ENCODE measurements at regions not wholly inside any gene's neighbourhood (a gene's known extent, or its start where the extent isn't known, plus 50 kb on each side); places are given as distances from the start of the nearest gene placed in this dataset.

- Histone ChIP-seq H3K4me1 (ENCODE audit: control insufficient read depth, insufficient read depth, low read depth, low read length) (peaks cover 15% of the 10 kb centered on the region), H2AK5ac (ENCODE audit: low read length, severe bottlenecking) (peak overlapping the region; percentile 89), H3K9ac (ENCODE audit: low read length) (peak overlapping the region; percentile 43), H2AFZ (ENCODE audit: low read depth, low read length) (peak overlapping the region; percentile 5), H2BK12ac (ENCODE audit: low read length in 2 of 2) (peak overlapping the region in 1 of 2 experiments; percentile 32), H2BK5ac (ENCODE audit: low read depth, low read length, poor library complexity, severe bottlenecking) (no peak overlapping the region), H3K36me3 (ENCODE audit: control insufficient read depth in 1 of 2, insufficient read depth in 2 of 2, low read depth in 1 of 2, low read length in 2 of 2) (no peaks in the 10 kb centered on the region), H3K9me3 (ENCODE audit: control insufficient read depth, low read length) (no peaks in the 10 kb centered on the region), H3K4me2 (ENCODE audit: low read length, poor library complexity, severe bottlenecking) (no peak overlapping the region), H3K27ac (ENCODE audit: low read length, poor library complexity, severe bottlenecking) (peak overlapping the region; percentile 54), H2BK120ac (ENCODE audit: low read depth, low read length) (no peak overlapping the region), H3K18ac (ENCODE audit: low read depth in 1 of 2, low read length in 2 of 2) (peak overlapping the region in 1 of 2 experiments; percentile 49), H3K4me3 (ENCODE audit: insufficient read depth in 1 of 2, low read depth in 1 of 2, low read length in 2 of 2) (no peak overlapping the region), H3K23ac (ENCODE audit: low read length in 2 of 2) (no peak overlapping the region), H3K27me3 (ENCODE audit: control insufficient read depth in 1 of 2, insufficient read depth in 1 of 2, low read length in 2 of 2) (no peaks in the 10 kb centered on the region), H3K79me1 (replicated peaks; ENCODE audit: low read length, poor library complexity, severe bottlenecking) (no peaks in the 10 kb centered on the region), H4K8ac (ENCODE audit: low read length) (no peak overlapping the region), H2BK15ac (ENCODE audit: low read depth, poor library complexity, severe bottlenecking) (peak overlapping the region; percentile 44), H3K14ac (ENCODE audit: low read length in 2 of 2) (peak overlapping the region in 1 of 2 experiments; percentile 61), H3K4ac (ENCODE audit: low read depth in 1 of 2, low read length in 2 of 2) (peak overlapping the region in 1 of 2 experiments; percentile 25), H4K91ac (ENCODE audit: low read length) (peak overlapping the region; percentile 20)
- no peak for DNase-seq
- 63% methylated on average over 6 of the region's 6 CpGs for WGBS
These were observed 476.4 kb downstream of the FOXO1 start for GRCh38 chr13:40189898-40190630.

- Histone ChIP-seq H3K9ac (ENCODE audit: low read length) (peak overlapping the region; percentile 43), H3K4ac (ENCODE audit: low read depth in 1 of 2, low read length in 2 of 2) (no peak overlapping the region), H2BK12ac (ENCODE audit: low read length in 2 of 2) (no peak overlapping the region), H3K9me3 (ENCODE audit: control insufficient read depth, low read length) (no peaks in the 10 kb centered on the region), H3K4me2 (ENCODE audit: low read length, poor library complexity, severe bottlenecking) (no peak overlapping the region), H2AK5ac (ENCODE audit: low read length, severe bottlenecking) (no peak overlapping the region), H3K36me3 (ENCODE audit: control insufficient read depth in 1 of 2, insufficient read depth in 2 of 2, low read depth in 1 of 2, low read length in 2 of 2) (no peaks in the 10 kb centered on the region), H4K91ac (ENCODE audit: low read length) (no peak overlapping the region), H2BK120ac (ENCODE audit: low read depth, low read length) (no peak overlapping the region), H3K18ac (ENCODE audit: low read depth in 1 of 2, low read length in 2 of 2) (no peak overlapping the region), H2BK5ac (ENCODE audit: low read depth, low read length, poor library complexity, severe bottlenecking) (no peak overlapping the region), H4K8ac (ENCODE audit: low read length) (no peak overlapping the region), H3K4me3 (ENCODE audit: insufficient read depth in 1 of 2, low read depth in 1 of 2, low read length in 2 of 2) (no peak overlapping the region), H3K27ac (ENCODE audit: low read length, poor library complexity, severe bottlenecking) (peak overlapping the region; percentile 54), H2AFZ (ENCODE audit: low read depth, low read length) (no peak overlapping the region), H2BK15ac (ENCODE audit: low read depth, poor library complexity, severe bottlenecking) (no peak overlapping the region), H3K79me1 (replicated peaks; ENCODE audit: low read length, poor library complexity, severe bottlenecking) (no peaks in the 10 kb centered on the region), H3K27me3 (ENCODE audit: control insufficient read depth in 1 of 2, insufficient read depth in 1 of 2, low read length in 2 of 2) (no peaks in the 10 kb centered on the region), H3K4me1 (ENCODE audit: control insufficient read depth, insufficient read depth, low read depth, low read length) (peaks cover 15% of the 10 kb centered on the region), H3K14ac (ENCODE audit: low read length in 2 of 2) (no peak overlapping the region), H3K23ac (ENCODE audit: low read length in 2 of 2) (no peak overlapping the region)
- WGBS: 19% methylated on average over 3 of the region's 5 CpGs
- peak; percentile 83 for DNase-seq
These were observed 475.8 kb downstream of the FOXO1 start for GRCh38 chr13:40190641-40191100.

GRCh38 chr13:40191186-40191980 is 475.1 kb downstream of the FOXO1 start:
- H3K36me3 ChIP-seq (ENCODE audit: control insufficient read depth in 1 of 2, insufficient read depth in 2 of 2, low read depth in 1 of 2, low read length in 2 of 2): no peaks in the 10 kb centered on the region
- no peak overlapping the region for H3K23ac ChIP-seq (ENCODE audit: low read length in 2 of 2)
- H3K27ac ChIP-seq (ENCODE audit: low read length, poor library complexity, severe bottlenecking): peak overlapping the region; percentile 54
- H2AFZ ChIP-seq (ENCODE audit: low read depth, low read length): no peak overlapping the region
- peak; percentile 29 for DNase-seq
- no peaks in the 10 kb centered on the region for H3K9me3 ChIP-seq (ENCODE audit: control insufficient read depth, low read length)
- 83% methylated on average over 7 of the region's 7 CpGs for WGBS
- H3K4ac ChIP-seq (ENCODE audit: low read depth in 1 of 2, low read length in 2 of 2): no peak overlapping the region
- H3K18ac ChIP-seq (ENCODE audit: low read depth in 1 of 2, low read length in 2 of 2): no peak overlapping the region
- H3K27me3 ChIP-seq (ENCODE audit: control insufficient read depth in 1 of 2, insufficient read depth in 1 of 2, low read length in 2 of 2): no peaks in the 10 kb centered on the region
- no peak overlapping the region for H3K14ac ChIP-seq (ENCODE audit: low read length in 2 of 2)
- H4K91ac ChIP-seq (ENCODE audit: low read length): no peak overlapping the region
- H3K79me1 ChIP-seq (replicated peaks; ENCODE audit: low read length, poor library complexity, severe bottlenecking): no peaks in the 10 kb centered on the region
- H3K4me3 ChIP-seq (ENCODE audit: insufficient read depth in 1 of 2, low read depth in 1 of 2, low read length in 2 of 2): no peak overlapping the region
- peaks cover 15% of the 10 kb centered on the region for H3K4me1 ChIP-seq (ENCODE audit: control insufficient read depth, insufficient read depth, low read depth, low read length)
- no peak overlapping the region for H3K4me2 ChIP-seq (ENCODE audit: low read length, poor library complexity, severe bottlenecking)
- no peak overlapping the region for H2AK5ac ChIP-seq (ENCODE audit: low read length, severe bottlenecking)
- H2BK120ac ChIP-seq (ENCODE audit: low read depth, low read length): no peak overlapping the region
- no peak overlapping the region for H4K8ac ChIP-seq (ENCODE audit: low read length)
- no peak overlapping the region for H2BK5ac ChIP-seq (ENCODE audit: low read depth, low read length, poor library complexity, severe bottlenecking)
- no peak overlapping the region for H2BK12ac ChIP-seq (ENCODE audit: low read length in 2 of 2)
- peak overlapping the region; percentile 26 for H3K9ac ChIP-seq (ENCODE audit: low read length)
- H2BK15ac ChIP-seq (ENCODE audit: low read depth, poor library complexity, severe bottlenecking): no peak overlapping the region

- WGBS: 92% methylated on average over 5 of the region's 5 CpGs
- Histone ChIP-seq H2AFZ (ENCODE audit: low read depth, low read length) (no peak overlapping the region), H3K79me1 (replicated peaks; ENCODE audit: low read length, poor library complexity, severe bottlenecking) (no peaks in the 10 kb centered on the region), H3K23ac (ENCODE audit: low read length in 2 of 2) (no peak overlapping the region), H3K4me3 (ENCODE audit: insufficient read depth in 1 of 2, low read depth in 1 of 2, low read length in 2 of 2) (no peak overlapping the region), H3K27me3 (ENCODE audit: control insufficient read depth in 1 of 2, insufficient read depth in 1 of 2, low read length in 2 of 2) (no peaks in the 10 kb centered on the region), H3K18ac (ENCODE audit: low read depth in 1 of 2, low read length in 2 of 2) (no peak overlapping the region), H3K14ac (ENCODE audit: low read length in 2 of 2) (no peak overlapping the region), H3K4me2 (ENCODE audit: low read length, poor library complexity, severe bottlenecking) (no peak overlapping the region), H3K4ac (ENCODE audit: low read depth in 1 of 2, low read length in 2 of 2) (no peak overlapping the region), H3K9me3 (ENCODE audit: control insufficient read depth, low read length) (no peaks in the 10 kb centered on the region), H2BK15ac (ENCODE audit: low read depth, poor library complexity, severe bottlenecking) (no peak overlapping the region), H2BK5ac (ENCODE audit: low read depth, low read length, poor library complexity, severe bottlenecking) (no peak overlapping the region), H2BK120ac (ENCODE audit: low read depth, low read length) (no peak overlapping the region), H3K36me3 (ENCODE audit: control insufficient read depth in 1 of 2, insufficient read depth in 2 of 2, low read depth in 1 of 2, low read length in 2 of 2) (no peaks in the 10 kb centered on the region), H4K91ac (ENCODE audit: low read length) (no peak overlapping the region), H4K8ac (ENCODE audit: low read length) (no peak overlapping the region), H3K27ac (ENCODE audit: low read length, poor library complexity, severe bottlenecking) (no peak overlapping the region), H2BK12ac (ENCODE audit: low read length in 2 of 2) (no peak overlapping the region), H3K9ac (ENCODE audit: low read length) (no peak overlapping the region), H2AK5ac (ENCODE audit: low read length, severe bottlenecking) (no peak overlapping the region), H3K4me1 (ENCODE audit: control insufficient read depth, insufficient read depth, low read depth, low read length) (peaks cover 15% of the 10 kb centered on the region)
- DNase-seq: no peak
These were observed 474.0 kb downstream of the FOXO1 start for GRCh38 chr13:40192452-40192851.
